Astrocyte (in vitro differentiated cells and primary cell): ENCODE measurements at regions not wholly inside any gene's neighbourhood (a gene's known extent, or its start where the extent isn't known, plus 50 kb on each side); places are given as distances from the start of the nearest gene placed in this dataset.

Source experiments
- DNase-seq: peaks from one replicate; pipeline ENCODE4 v3.0.0-alpha.2; 2010; ENCODE audit warnings: low read depth
- FAIRE-seq: peaks from 2 replicates; lab custom pipeline; 2011; peaks lifted over from hg19 to GRCh38; lab: Jason Lieb, UNC
- H2AFZ ChIP-seq: 2 replicates; pipeline ENCODE4 v1.6.0; 2012; ENCODE audit warnings: low read depth, low read length, inconsistent platforms
- H3K27ac ChIP-seq: 2 replicates; pipeline ENCODE4 v1.5.1; 2011; ENCODE audit warnings: low read depth, low read length, inconsistent platforms
- H3K27me3 ChIP-seq: 2 replicates; pipeline ENCODE4 v1.6.0; 2011; ENCODE audit warnings: low read length, inconsistent platforms; ENCODE audit not compliant: insufficient read depth
- H3K36me3 ChIP-seq: 2 replicates; pipeline ENCODE4 v1.5.1; 2011; ENCODE audit warnings: low read length, inconsistent platforms; ENCODE audit not compliant: insufficient read depth
- H3K4me1 ChIP-seq: 2 replicates; pipeline ENCODE4 v1.5.1; 2011; ENCODE audit warnings: low read length, inconsistent platforms; ENCODE audit not compliant: insufficient read depth
- H3K4me2 ChIP-seq: 2 replicates; pipeline ENCODE4 v1.6.0; 2012; ENCODE audit warnings: low read length, inconsistent platforms
- H3K4me3 ChIP-seq: 2 replicates; pipeline ENCODE4 v1.5.1; 2011; ENCODE audit warnings: low read depth, mild to moderate bottlenecking, low read length, inconsistent platforms; ENCODE audit not compliant: insufficient read depth
- H3K79me2 ChIP-seq: 2 replicates; pipeline ENCODE4 v1.6.0; 2012; ENCODE audit warnings: mild to moderate bottlenecking, low read length, inconsistent platforms; ENCODE audit not compliant: insufficient read depth
- H3K9ac ChIP-seq: 2 replicates; pipeline ENCODE4 v1.6.0; 2012; ENCODE audit warnings: mild to moderate bottlenecking, low read length, inconsistent platforms
- H3K9me3 ChIP-seq: 2 replicates; pipeline ENCODE4 v1.5.1; 2012; ENCODE audit warnings: low read depth, mild to moderate bottlenecking, low read length, inconsistent platforms; ENCODE audit not compliant: insufficient read depth
- H4K20me1 ChIP-seq: 2 replicates; pipeline ENCODE4 v1.6.0; 2012; ENCODE audit warnings: low read length, inconsistent platforms; ENCODE audit not compliant: insufficient read depth
- H3K27ac Mint-ChIP-seq: one replicate; pipeline ENCODE4 v1.8.0; 2021; ENCODE audit warnings: mild to moderate bottlenecking, mixed read lengths; ENCODE audit not compliant: unreplicated experiment
- H3K27me3 Mint-ChIP-seq: one replicate; pipeline ENCODE4 v1.8.0; 2021; ENCODE audit warnings: low read depth, mixed read lengths; ENCODE audit not compliant: unreplicated experiment
- H3K36me3 Mint-ChIP-seq: one replicate; pipeline ENCODE4 v1.8.0; 2021; ENCODE audit warnings: low read depth, mixed read lengths; ENCODE audit not compliant: unreplicated experiment
- H3K4me1 Mint-ChIP-seq: one replicate; pipeline ENCODE4 v1.8.0; 2021; ENCODE audit warnings: low read depth, mixed read lengths; ENCODE audit not compliant: unreplicated experiment
- H3K4me3 Mint-ChIP-seq: one replicate; pipeline ENCODE4 v1.8.0; 2021; ENCODE audit warnings: mild to moderate bottlenecking, moderate library complexity, mixed read lengths; ENCODE audit not compliant: unreplicated experiment
- H3K9me3 Mint-ChIP-seq: one replicate; pipeline ENCODE4 v1.8.0; 2021; ENCODE audit warnings: mild to moderate bottlenecking, mixed read lengths; ENCODE audit not compliant: unreplicated experiment
- EZH2 ChIP-seq: IDR thresholded peaks from 2 replicates; pipeline ENCODE4 v1.6.1; 2012; ENCODE audit warnings: mild to moderate bottlenecking, low read length, inconsistent platforms; ENCODE audit not compliant: insufficient read depth
- TF ChIP-seq, protein P1 (sequence below): IDR thresholded peaks from 2 replicates; pipeline ENCODE4 v1.5.1; 2011; ENCODE audit warnings: low read depth, mild to moderate bottlenecking, inconsistent platforms, low read length, moderate library complexity; ENCODE audit not compliant: insufficient read depth

DNA sequence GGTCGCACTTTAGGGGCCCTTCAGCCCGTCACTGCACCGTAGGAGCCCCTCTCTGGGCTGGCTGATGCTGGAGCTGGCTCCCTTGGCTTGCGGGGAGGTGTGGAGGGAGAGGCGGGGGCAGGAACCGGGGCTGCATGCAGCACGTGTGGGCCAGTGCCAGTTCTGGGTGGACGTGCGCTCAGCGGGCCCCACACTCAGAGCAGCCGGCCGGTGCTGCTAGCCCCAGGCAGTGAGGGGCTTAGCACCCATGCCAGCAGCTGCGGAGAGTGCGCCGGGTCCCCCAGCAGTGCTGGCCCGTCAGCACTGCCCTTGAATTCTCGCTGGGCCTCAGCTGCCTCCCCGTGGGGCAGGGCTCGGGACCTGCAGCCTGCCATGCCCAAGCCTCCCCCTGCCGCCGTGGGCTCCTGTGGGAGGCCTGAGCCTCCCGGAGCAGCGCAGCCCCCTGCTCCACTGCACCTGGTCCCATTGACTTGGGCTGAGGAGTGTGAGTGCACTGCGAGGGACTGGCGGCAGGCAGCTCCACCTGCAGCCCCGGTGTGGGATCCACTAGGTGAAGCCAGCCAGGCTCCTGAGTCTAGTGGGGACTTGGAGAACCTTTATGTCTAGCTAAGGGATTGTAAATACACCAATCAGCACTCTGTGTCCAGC lies 108.8 kb upstream of the RASGEF1B start:
- no peak overlapping the region for H3K4me2 ChIP-seq
- peaks cover 2% of the 10 kb centered on the region for H3K9me3 Mint-ChIP-seq

DNA sequence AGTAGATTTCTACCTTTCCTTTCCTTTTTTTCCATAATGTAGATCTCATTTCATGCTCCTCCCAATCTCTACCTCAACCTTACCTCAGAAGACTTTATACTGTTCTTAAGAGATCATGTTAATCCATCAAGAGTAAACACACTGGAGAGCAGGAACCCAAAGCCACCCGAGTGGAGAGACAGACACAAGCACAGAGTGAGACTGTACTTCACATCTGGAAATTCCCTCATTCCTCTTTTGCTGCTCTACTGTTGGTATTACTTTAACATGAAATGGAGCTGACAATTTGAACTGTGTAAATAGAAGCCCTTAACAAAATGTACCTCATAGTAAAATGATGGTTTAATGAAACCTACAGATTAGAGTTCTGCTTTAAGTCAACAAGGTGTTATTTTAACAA lies 105.7 kb upstream of the RASGEF1B start:
- H3K4me3 ChIP-seq: no peak overlapping the region
- Mint-ChIP-seq H3K9me3 (peaks cover 2% of the 10 kb centered on the region), H3K27me3 (no peaks in the 10 kb centered on the region), H3K4me3 (no peak overlapping the region), H3K36me3 (no peaks in the 10 kb centered on the region), H3K4me1 (peaks cover 7% of the 10 kb centered on the region), H3K27ac (no peak overlapping the region)
- FAIRE-seq: no peak
- no peak overlapping the region for H3K27ac ChIP-seq
- no peaks in the 10 kb centered on the region for H3K9me3 ChIP-seq
- H3K9ac ChIP-seq: no peak overlapping the region
- no peaks in the 10 kb centered on the region for H3K79me2 ChIP-seq
- no peak overlapping the region for H2AFZ ChIP-seq
- no peaks in the 10 kb centered on the region for H3K36me3 ChIP-seq
- H3K27me3 ChIP-seq: no peaks in the 10 kb centered on the region
- no peaks in the 10 kb centered on the region for H3K4me1 ChIP-seq
- TF ChIP-seq, protein P1, sequence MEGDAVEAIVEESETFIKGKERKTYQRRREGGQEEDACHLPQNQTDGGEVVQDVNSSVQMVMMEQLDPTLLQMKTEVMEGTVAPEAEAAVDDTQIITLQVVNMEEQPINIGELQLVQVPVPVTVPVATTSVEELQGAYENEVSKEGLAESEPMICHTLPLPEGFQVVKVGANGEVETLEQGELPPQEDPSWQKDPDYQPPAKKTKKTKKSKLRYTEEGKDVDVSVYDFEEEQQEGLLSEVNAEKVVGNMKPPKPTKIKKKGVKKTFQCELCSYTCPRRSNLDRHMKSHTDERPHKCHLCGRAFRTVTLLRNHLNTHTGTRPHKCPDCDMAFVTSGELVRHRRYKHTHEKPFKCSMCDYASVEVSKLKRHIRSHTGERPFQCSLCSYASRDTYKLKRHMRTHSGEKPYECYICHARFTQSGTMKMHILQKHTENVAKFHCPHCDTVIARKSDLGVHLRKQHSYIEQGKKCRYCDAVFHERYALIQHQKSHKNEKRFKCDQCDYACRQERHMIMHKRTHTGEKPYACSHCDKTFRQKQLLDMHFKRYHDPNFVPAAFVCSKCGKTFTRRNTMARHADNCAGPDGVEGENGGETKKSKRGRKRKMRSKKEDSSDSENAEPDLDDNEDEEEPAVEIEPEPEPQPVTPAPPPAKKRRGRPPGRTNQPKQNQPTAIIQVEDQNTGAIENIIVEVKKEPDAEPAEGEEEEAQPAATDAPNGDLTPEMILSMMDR: no peak
- no peak for TF ChIP-seq EZH2
- DNase-seq: no peak
- no peaks in the 10 kb centered on the region for H4K20me1 ChIP-seq
- H3K4me2 ChIP-seq: no peak overlapping the region

More for the DNA sequence above, 108.8 kb upstream of the RASGEF1B start:
- Histone ChIP-seq H3K9ac (no peak overlapping the region), H2AFZ (no peak overlapping the region), H3K4me1 (no peaks in the 10 kb centered on the region), H3K4me3 (no peak overlapping the region), H3K9me3 (no peaks in the 10 kb centered on the region), H3K27me3 (no peaks in the 10 kb centered on the region), H3K27ac (no peak overlapping the region), H3K36me3 (no peaks in the 10 kb centered on the region), H3K79me2 (no peaks in the 10 kb centered on the region), H4K20me1 (no peaks in the 10 kb centered on the region)
- no peaks in the 10 kb centered on the region for H3K36me3 Mint-ChIP-seq
- H3K4me3 Mint-ChIP-seq: no peak overlapping the region
- H3K4me1 Mint-ChIP-seq: peaks cover under 1% of the 10 kb centered on the region
- H3K27me3 Mint-ChIP-seq: no peaks in the 10 kb centered on the region
- FAIRE-seq (no peak), DNase-seq (no peak)
- H3K27ac Mint-ChIP-seq: no peak overlapping the region
- TF ChIP-seq, protein P1: no peak
- no peak for TF ChIP-seq EZH2

DNA sequence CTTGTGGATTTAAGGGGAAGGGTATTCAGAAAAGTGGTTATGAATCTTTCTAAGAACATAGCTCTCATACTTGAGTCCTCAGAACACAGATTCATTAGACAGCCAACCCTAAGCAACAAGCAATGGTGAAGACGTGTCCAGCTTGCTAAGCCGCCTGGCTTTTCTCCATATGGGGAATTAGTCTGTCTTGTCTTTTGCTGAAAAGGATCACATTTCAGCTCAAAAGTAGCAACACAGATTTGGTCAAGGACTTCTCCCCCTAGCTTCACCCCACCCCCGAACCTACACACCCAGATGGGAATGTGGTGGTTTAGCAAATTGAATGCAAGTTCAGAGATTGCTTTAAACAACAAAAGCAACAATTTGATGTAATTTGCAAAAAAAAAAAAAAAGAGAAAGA lies 103.3 kb upstream of the RASGEF1B start:
- no peak overlapping the region for H3K4me3 Mint-ChIP-seq
- no peak overlapping the region for H3K4me2 ChIP-seq
- DNase-seq: no peak
- H3K27me3 Mint-ChIP-seq: no peaks in the 10 kb centered on the region
- H2AFZ ChIP-seq: no peak overlapping the region
- H4K20me1 ChIP-seq: no peaks in the 10 kb centered on the region
- H3K36me3 ChIP-seq: no peaks in the 10 kb centered on the region
- no peaks in the 10 kb centered on the region for H3K27me3 ChIP-seq
- H3K4me1 Mint-ChIP-seq: peaks cover 7% of the 10 kb centered on the region
- no peak overlapping the region for H3K27ac Mint-ChIP-seq
- H3K4me3 ChIP-seq: no peak overlapping the region
- FAIRE-seq: no peak
- H3K79me2 ChIP-seq: no peaks in the 10 kb centered on the region
- H3K4me1 ChIP-seq: no peaks in the 10 kb centered on the region
- H3K9ac ChIP-seq: no peak overlapping the region
- TF ChIP-seq, protein P1: no peak
- TF ChIP-seq EZH2: no peak
- H3K9me3 ChIP-seq: no peaks in the 10 kb centered on the region
- H3K36me3 Mint-ChIP-seq: no peaks in the 10 kb centered on the region
- H3K27ac ChIP-seq: no peak overlapping the region
- peaks cover 2% of the 10 kb centered on the region for H3K9me3 Mint-ChIP-seq
